SK-N-SH treated with all-trans-retinoic acid at 6 μM for 48 hours (cell line): ENCODE measurements at regions not wholly inside any gene's neighbourhood (a gene's known extent, or its start where the extent isn't known, plus 50 kb on each side); places are given as distances from the start of the nearest gene placed in this dataset.
"Not testable (repeated sequence)": the region's sequence is repeated elsewhere in the genome, so short reads cannot be mapped to it uniquely, and the experiment has no call there.

ENCODE experiments used
- ATAC-seq: fragments of 200-7000 bp; cut with Tn5 transposase; 3 replicates; pipeline ENCODE4 v1.9.1; 2020; ENCODE audit warnings: mild to moderate bottlenecking, moderate library complexity
- ARNTL ChIP-seq: fragments of 450-650 bp; formaldehyde crosslinking; IDR thresholded peaks from 2 replicates; pipeline ENCODE4 v1.5.0; 2020; ENCODE audit warnings: low read depth, mild to moderate bottlenecking, moderate library complexity, borderline replicate concordance
- BACH2 ChIP-seq: fragments of 250-450 bp; sonication (Bioruptor Pico); IDR thresholded peaks from 2 replicates; pipeline ENCODE4 v1.9.0; 2021; ENCODE audit warnings: mild to moderate bottlenecking, borderline replicate concordance
- CREB5 ChIP-seq: fragments of 250-450 bp; sonication (Bioruptor Pico); IDR thresholded peaks from 2 replicates; pipeline ENCODE4 v1.5.1; 2020; ENCODE audit warnings: low read depth, mild to moderate bottlenecking, moderate library complexity
- CSDC2 ChIP-seq: fragments of 250-450 bp; sonication (Bioruptor Pico); IDR thresholded peaks from 2 replicates; pipeline ENCODE4 v1.5.0; 2020; ENCODE audit warnings: mild to moderate bottlenecking, moderate library complexity
- CSRNP3 ChIP-seq: fragments of 250-450 bp; sonication (Bioruptor Pico); IDR thresholded peaks from 2 replicates; pipeline ENCODE4 v1.5.1; 2021; ENCODE audit warnings: mild to moderate bottlenecking, moderate library complexity
- ESRRG ChIP-seq: fragments of 250-450 bp; sonication (Bioruptor Pico); IDR thresholded peaks from 2 replicates; pipeline ENCODE4 v1.6.1; 2021; ENCODE audit warnings: mild to moderate bottlenecking
- ISL1 ChIP-seq: fragments of 250-450 bp; sonication (Bioruptor Pico); IDR thresholded peaks from 2 replicates; pipeline ENCODE4 v2.1.2; 2022; ENCODE audit warnings: mild to moderate bottlenecking, moderate library complexity
- OSR1 ChIP-seq: fragments of 250-450 bp; sonication (Bioruptor Pico); IDR thresholded peaks from 2 replicates; pipeline ENCODE4 v1.8.0; 2022; ENCODE audit warnings: moderate library complexity, mild to moderate bottlenecking, inconsistent platforms
- PATZ1 ChIP-seq: fragments of 250-450 bp; sonication (Bioruptor Pico); IDR thresholded peaks from 2 replicates; pipeline ENCODE4 v1.8.0; 2020; ENCODE audit warnings: mild to moderate bottlenecking, moderate library complexity, borderline replicate concordance
- POU6F1 ChIP-seq: fragments of 250-450 bp; sonication (Bioruptor Pico); IDR thresholded peaks from 2 replicates; pipeline ENCODE4 v1.8.0; 2021; ENCODE audit warnings: low read depth, mild to moderate bottlenecking, moderate library complexity, borderline replicate concordance
- PPARA ChIP-seq: fragments of 250-450 bp; sonication (Bioruptor Pico); IDR thresholded peaks from 2 replicates; pipeline ENCODE4 v1.5.0; 2020; ENCODE audit warnings: mild to moderate bottlenecking, borderline replicate concordance
- RARB ChIP-seq: fragments of 250-450 bp; sonication (Bioruptor Pico); IDR thresholded peaks from 2 replicates; pipeline ENCODE4 v1.8.0; 2021; ENCODE audit warnings: mild to moderate bottlenecking, moderate library complexity
- SNAI2 ChIP-seq: fragments of 250-450 bp; sonication (Bioruptor Pico); IDR thresholded peaks from 2 replicates; pipeline ENCODE4 v1.5.0; 2020; ENCODE audit warnings: mild to moderate bottlenecking, moderate library complexity
- TCF4 ChIP-seq: fragments of 250-450 bp; sonication (Bioruptor Pico); IDR thresholded peaks from 2 replicates; pipeline ENCODE4 v1.8.0; 2021; ENCODE audit warnings: mild to moderate bottlenecking, moderate library complexity, borderline replicate concordance
- TOX ChIP-seq: fragments of 250-450 bp; sonication (Bioruptor Pico); IDR thresholded peaks from 2 replicates; pipeline ENCODE4 v1.8.0; 2021; ENCODE audit warnings: mild to moderate bottlenecking, moderate library complexity, borderline replicate concordance
- ZC3H10 ChIP-seq: fragments of 250-450 bp; sonication (Bioruptor Pico); IDR thresholded peaks from 2 replicates; pipeline ENCODE4 v1.5.1; 2021; ENCODE audit warnings: mild to moderate bottlenecking, moderate library complexity
- ZFP3 ChIP-seq: fragments of 250-450 bp; sonication (Bioruptor Pico); IDR thresholded peaks from 2 replicates; pipeline ENCODE4 v1.5.0; 2020; ENCODE audit warnings: mild to moderate bottlenecking, moderate library complexity
- ZFP30 ChIP-seq: fragments of 450-650 bp; formaldehyde crosslinking; IDR thresholded peaks from 2 replicates; pipeline ENCODE4 v1.5.0; 2022; ENCODE audit warnings: mild to moderate bottlenecking, moderate library complexity
- ZNF565 ChIP-seq: fragments of 450-650 bp; formaldehyde crosslinking; conservative IDR thresholded peaks from 2 replicates; pipeline ENCODE4 v1.5.0; 2020; ENCODE audit warnings: low read depth, mild to moderate bottlenecking, moderate library complexity
- ZNF70 ChIP-seq: fragments of 450-650 bp; formaldehyde crosslinking; IDR thresholded peaks from 2 replicates; pipeline ENCODE4 v1.5.0; 2020; ENCODE audit warnings: mild to moderate bottlenecking, moderate library complexity
- ZNF8 ChIP-seq: fragments of 450-650 bp; formaldehyde crosslinking; IDR thresholded peaks from 2 replicates; pipeline ENCODE4 v1.5.0; 2020; ENCODE audit warnings: mild to moderate bottlenecking, moderate library complexity
- TF ChIP-seq, protein P1 (sequence below): fragments of 250-450 bp; sonication (Bioruptor Pico); IDR thresholded peaks from 2 replicates; pipeline ENCODE4 v1.5.0; 2020; ENCODE audit warnings: mild to moderate bottlenecking, moderate library complexity

DNA sequence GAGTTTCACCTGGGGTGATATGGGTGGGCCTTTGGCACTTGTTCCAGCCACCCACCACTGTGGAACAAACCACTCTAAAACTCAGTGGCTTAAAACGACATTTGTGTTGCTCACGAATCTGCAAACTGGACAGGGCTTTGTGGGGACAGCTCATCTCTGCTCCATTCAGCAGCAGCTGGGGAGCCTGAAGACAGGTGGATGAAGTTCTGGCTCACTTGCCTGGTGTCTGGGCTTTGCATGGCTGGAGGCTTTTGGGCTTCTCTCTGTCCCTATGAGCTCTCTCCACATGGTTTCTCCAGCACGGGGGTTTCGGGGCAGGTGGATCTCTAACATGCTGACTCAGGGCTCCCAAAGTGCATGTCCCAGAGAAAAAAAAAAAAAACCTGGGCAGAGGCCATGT lies 93.0 kb upstream of the GLI2 start:
- TF ChIP-seq ZFP30 (CRISPR knock-in tag) = no peak
- TF ChIP-seq POU6F1 (CRISPR knock-in tag) = no peak
- no peak for TF ChIP-seq ISL1 (CRISPR knock-in tag)
- TF ChIP-seq ZFP3 (CRISPR knock-in tag) = no peak
- TF ChIP-seq BACH2 (CRISPR knock-in tag) = no peak
- no peak for TF ChIP-seq ZNF8
- no peak for TF ChIP-seq RARB (CRISPR knock-in tag)
- no peak for TF ChIP-seq ZC3H10 (CRISPR knock-in tag)
- TF ChIP-seq CSDC2 (CRISPR knock-in tag) = no peak
- no peak for TF ChIP-seq CREB5
- no peak for TF ChIP-seq CSRNP3
- TF ChIP-seq PPARA (CRISPR knock-in tag) = no peak
- ATAC-seq = no peak

DNA sequence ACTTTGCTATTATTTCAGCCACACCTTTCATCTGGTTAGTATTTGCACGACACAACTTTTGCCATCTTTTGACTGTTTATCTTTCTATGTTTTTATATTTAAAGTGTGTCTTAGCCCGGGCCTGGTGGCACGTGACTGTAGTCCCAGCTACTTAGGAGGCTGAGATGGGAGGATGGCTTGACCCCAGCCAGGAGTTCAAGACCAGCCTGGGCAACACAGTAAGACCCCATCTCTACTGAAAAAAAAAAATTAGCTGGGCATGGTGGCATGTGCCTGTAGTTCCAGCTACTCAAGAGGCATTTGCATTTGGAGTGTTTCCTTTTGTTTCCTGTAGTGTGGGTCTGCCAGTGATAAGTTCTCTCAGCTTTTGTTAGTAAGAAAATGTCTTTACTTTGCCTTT lies 88.7 kb upstream of the GLI2 start:
- TF ChIP-seq ZNF565 (CRISPR knock-in tag) (no peak), PPARA (CRISPR knock-in tag) (no peak), TOX (CRISPR knock-in tag) (no peak), RARB (CRISPR knock-in tag) (no peak)
- no peak for ATAC-seq

DNA sequence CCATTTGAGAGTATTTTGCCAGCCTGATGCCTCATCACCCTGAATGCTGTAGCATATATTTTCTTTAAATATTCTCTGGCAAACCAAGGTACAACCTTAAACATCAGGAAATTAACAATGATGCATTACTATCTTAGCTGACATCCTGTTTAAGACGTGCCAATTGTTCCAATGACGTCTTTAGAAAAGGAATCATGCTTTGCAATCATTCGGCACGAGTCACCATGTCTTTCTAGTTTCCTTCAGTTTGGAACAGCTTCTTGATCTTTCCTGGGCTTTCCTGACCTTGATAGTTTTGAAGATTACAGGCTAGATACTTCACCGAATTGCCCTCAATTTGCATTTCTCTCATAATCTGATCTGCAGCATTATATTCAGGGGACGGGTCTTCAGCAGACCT lies 88.2 kb upstream of the GLI2 start:
- TF ChIP-seq ZNF8 (no peak), ZNF565 (CRISPR knock-in tag) (no peak), CSDC2 (CRISPR knock-in tag) (no peak), SNAI2 (no peak), PATZ1 (CRISPR knock-in tag) (no peak), PPARA (CRISPR knock-in tag) (no peak), TCF4 (no peak), OSR1 (CRISPR knock-in tag) (no peak), POU6F1 (CRISPR knock-in tag) (no peak), ISL1 (CRISPR knock-in tag) (no peak), ARNTL (CRISPR knock-in tag) (no peak), ESRRG (CRISPR knock-in tag) (no peak), ZFP30 (CRISPR knock-in tag) (no peak), ZC3H10 (CRISPR knock-in tag) (no peak), ZNF70 (CRISPR knock-in tag) (no peak)
- TF ChIP-seq, protein P1, sequence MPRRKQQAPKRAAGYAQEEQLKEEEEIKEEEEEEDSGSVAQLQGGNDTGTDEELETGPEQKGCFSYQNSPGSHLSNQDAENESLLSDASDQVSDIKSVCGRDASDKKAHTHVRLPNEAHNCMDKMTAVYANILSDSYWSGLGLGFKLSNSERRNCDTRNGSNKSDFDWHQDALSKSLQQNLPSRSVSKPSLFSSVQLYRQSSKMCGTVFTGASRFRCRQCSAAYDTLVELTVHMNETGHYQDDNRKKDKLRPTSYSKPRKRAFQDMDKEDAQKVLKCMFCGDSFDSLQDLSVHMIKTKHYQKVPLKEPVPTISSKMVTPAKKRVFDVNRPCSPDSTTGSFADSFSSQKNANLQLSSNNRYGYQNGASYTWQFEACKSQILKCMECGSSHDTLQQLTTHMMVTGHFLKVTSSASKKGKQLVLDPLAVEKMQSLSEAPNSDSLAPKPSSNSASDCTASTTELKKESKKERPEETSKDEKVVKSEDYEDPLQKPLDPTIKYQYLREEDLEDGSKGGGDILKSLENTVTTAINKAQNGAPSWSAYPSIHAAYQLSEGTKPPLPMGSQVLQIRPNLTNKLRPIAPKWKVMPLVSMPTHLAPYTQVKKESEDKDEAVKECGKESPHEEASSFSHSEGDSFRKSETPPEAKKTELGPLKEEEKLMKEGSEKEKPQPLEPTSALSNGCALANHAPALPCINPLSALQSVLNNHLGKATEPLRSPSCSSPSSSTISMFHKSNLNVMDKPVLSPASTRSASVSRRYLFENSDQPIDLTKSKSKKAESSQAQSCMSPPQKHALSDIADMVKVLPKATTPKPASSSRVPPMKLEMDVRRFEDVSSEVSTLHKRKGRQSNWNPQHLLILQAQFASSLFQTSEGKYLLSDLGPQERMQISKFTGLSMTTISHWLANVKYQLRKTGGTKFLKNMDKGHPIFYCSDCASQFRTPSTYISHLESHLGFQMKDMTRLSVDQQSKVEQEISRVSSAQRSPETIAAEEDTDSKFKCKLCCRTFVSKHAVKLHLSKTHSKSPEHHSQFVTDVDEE (CRISPR knock-in tag) = no peak
- no peak for ATAC-seq

DNA sequence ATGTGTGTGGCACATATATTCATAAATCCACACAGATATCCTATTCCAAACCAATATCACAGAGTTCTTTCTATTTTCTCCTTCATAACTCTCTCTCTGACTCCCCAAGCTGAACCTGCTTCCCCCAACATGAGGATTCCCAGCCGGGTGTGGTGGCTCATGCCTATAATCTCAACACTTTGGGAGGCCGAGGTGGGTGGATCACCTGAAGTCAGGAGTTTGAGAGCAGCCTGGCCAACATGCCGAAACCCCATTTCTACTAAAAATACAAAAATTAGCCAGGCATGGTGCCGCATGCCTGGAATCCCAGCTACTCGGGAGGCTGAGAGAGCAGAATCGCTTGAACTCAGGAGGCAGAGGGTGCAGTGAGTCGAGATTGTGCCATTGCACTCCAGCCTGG lies 86.3 kb upstream of the GLI2 start:
- ATAC-seq = not testable (repeated sequence)
